HEK293T (cell line): ENCODE measurements at regions not wholly inside any gene's neighbourhood (a gene's known extent, or its start where the extent isn't known, plus 50 kb on each side); places are given as distances from the start of the nearest gene placed in this dataset.

Experiments
- ARNT ChIP-seq: fragments of 450-650 bp; IDR thresholded peaks from 2 replicates; pipeline ENCODE4 v1.6.1; 2017; ENCODE audit warnings: mild to moderate bottlenecking
- BHLHE40 ChIP-seq: fragments of 450-650 bp; IDR thresholded peaks from 2 replicates; pipeline ENCODE4 v1.6.1; 2016; ENCODE audit warnings: mild to moderate bottlenecking, moderate library complexity, borderline replicate concordance
- ELF4 ChIP-seq: fragments of 450-650 bp; IDR thresholded peaks from 2 replicates; pipeline ENCODE4 v1.6.1; 2017; ENCODE audit warnings: antibody characterized with exemption
- FOXK2 ChIP-seq: fragments of 450-650 bp; IDR thresholded peaks from 2 replicates; pipeline ENCODE4 v1.6.1; 2016; ENCODE audit warnings: mild to moderate bottlenecking
- FOXM1 ChIP-seq: fragments of 450-650 bp; IDR thresholded peaks from 2 replicates; pipeline ENCODE4 v1.6.1; 2017; ENCODE audit warnings: mild to moderate bottlenecking, borderline replicate concordance
- HDGF ChIP-seq: fragments of 450-650 bp; IDR thresholded peaks from 2 replicates; pipeline ENCODE4 v1.6.1; 2017; ENCODE audit warnings: antibody characterized with exemption, borderline replicate concordance
- L3MBTL2 ChIP-seq: fragments of 450-650 bp; conservative IDR thresholded peaks from 2 replicates; pipeline ENCODE4 v1.6.1; 2016; ENCODE audit warnings: mild to moderate bottlenecking
- SP1 ChIP-seq: fragments of 450-650 bp; IDR thresholded peaks from 2 replicates; pipeline ENCODE4 v1.6.1; 2017
- TF ChIP-seq, protein P1 (sequence below): fragments of 450-650 bp; IDR thresholded peaks from 2 replicates; pipeline ENCODE4 v1.6.1; 2016

DNA sequence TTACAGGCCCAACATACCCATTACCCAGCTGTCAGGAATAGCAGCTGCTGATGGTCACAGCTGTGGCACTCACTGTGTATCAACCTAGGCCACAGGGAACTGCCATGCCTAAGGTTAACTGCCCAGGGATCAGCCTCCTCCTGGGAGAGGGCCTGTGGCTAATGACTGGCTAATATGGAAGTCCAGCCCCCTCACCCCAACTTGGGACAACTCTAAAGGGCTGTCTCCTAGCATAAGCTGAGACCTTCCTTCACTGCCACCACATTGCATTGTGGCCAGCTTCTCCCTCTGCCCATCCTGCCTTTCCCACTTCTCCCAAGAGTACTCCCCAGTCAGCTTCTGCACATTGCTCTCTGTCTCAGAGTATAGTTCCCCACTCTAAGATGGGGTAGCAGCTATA is 316.5 kb downstream of the SMAD2 start:
- TF ChIP-seq SP1 (no peak), ELF4 (no peak), FOXK2 (no peak), L3MBTL2 (no peak), FOXM1 (no peak), ARNT (no peak), BHLHE40 (no peak), HDGF (no peak)
- TF ChIP-seq, protein P1, sequence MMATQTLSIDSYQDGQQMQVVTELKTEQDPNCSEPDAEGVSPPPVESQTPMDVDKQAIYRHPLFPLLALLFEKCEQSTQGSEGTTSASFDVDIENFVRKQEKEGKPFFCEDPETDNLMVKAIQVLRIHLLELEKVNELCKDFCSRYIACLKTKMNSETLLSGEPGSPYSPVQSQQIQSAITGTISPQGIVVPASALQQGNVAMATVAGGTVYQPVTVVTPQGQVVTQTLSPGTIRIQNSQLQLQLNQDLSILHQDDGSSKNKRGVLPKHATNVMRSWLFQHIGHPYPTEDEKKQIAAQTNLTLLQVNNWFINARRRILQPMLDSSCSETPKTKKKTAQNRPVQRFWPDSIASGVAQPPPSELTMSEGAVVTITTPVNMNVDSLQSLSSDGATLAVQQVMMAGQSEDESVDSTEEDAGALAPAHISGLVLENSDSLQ = no peak
